Mammary epithelial cell (primary cell): ENCODE measurements at regions not wholly inside any gene's neighbourhood (a gene's known extent, or its start where the extent isn't known, plus 50 kb on each side); places are given as distances from the start of the nearest gene placed in this dataset.

Experiments used
- EZH2 ChIP-seq: IDR thresholded peaks from 2 replicates; pipeline ENCODE4 v1.6.1; 2012; ENCODE audit warnings: low read length, inconsistent platforms, borderline replicate concordance
- TF ChIP-seq, protein P1 (sequence below), 2 donors: IDR thresholded peaks in 1 of 2; conservative IDR thresholded peaks in 1 of 2; 2 replicates each; pipeline ENCODE4 v1.5.1; 2011 to 2012; ENCODE audit warnings: inconsistent platforms in 2 of 2, low read length in 2 of 2, mild to moderate bottlenecking in 2 of 2, control low read depth in 1 of 2, low read depth in 1 of 2; ENCODE audit not compliant: insufficient read depth in 1 of 2; ENCODE audit errors: extremely low read depth in 1 of 2

- TF ChIP-seq, protein P1, sequence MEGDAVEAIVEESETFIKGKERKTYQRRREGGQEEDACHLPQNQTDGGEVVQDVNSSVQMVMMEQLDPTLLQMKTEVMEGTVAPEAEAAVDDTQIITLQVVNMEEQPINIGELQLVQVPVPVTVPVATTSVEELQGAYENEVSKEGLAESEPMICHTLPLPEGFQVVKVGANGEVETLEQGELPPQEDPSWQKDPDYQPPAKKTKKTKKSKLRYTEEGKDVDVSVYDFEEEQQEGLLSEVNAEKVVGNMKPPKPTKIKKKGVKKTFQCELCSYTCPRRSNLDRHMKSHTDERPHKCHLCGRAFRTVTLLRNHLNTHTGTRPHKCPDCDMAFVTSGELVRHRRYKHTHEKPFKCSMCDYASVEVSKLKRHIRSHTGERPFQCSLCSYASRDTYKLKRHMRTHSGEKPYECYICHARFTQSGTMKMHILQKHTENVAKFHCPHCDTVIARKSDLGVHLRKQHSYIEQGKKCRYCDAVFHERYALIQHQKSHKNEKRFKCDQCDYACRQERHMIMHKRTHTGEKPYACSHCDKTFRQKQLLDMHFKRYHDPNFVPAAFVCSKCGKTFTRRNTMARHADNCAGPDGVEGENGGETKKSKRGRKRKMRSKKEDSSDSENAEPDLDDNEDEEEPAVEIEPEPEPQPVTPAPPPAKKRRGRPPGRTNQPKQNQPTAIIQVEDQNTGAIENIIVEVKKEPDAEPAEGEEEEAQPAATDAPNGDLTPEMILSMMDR (conservative IDR thresholded peaks at IDR 0.05 in 1 of 2, IDR thresholded peaks at IDR 0.05 in 1 of 2; ENCODE audit: extremely low read depth in 1 of 2, insufficient read depth in 1 of 2, low read depth in 1 of 2, low read length in 2 of 2), result no peak
- no peak for TF ChIP-seq EZH2
Observed at GRCh38 chr1:103435443-103435842, 90.1 kb upstream of the RNPC3 start.
